Activated B cell treated with CpG ODN at 0.5 μM for 24 hours (primary cell): ENCODE measurements at regions not wholly inside any gene's neighbourhood (a gene's known extent, or its start where the extent isn't known, plus 50 kb on each side); places are given as distances from the start of the nearest gene placed in this dataset.

Experiments
- ATAC-seq: fragments of 200-7000 bp; cut with Tn5 transposase; one replicate; pipeline ENCODE4 v1.10.0; 2021; ENCODE audit warnings: low read depth, mild to moderate bottlenecking, moderate library complexity
- CTCF ChIA-PET: fragments of 350-600 bp; sonication (Branson Sonifier 250); formaldehyde crosslinking; loops from one replicate; lab custom pipeline; 2021; ENCODE audit warnings: antibody characterized with exemption; lab: Charles Lee
- POLR2A ChIA-PET: fragments of 350-600 bp; sonication (Branson Sonifier 250); formaldehyde crosslinking; loops from one replicate; lab custom pipeline; 2021; ENCODE audit warnings: antibody characterized with exemption; lab: Charles Lee
- DNase-seq: peaks from one replicate; pipeline ENCODE4 v3.0.0; 2022
- H3K27ac Mint-ChIP-seq: one replicate; pipeline ENCODE4 v1.8.0; 2020; ENCODE audit warnings: mixed read lengths
- H3K27me3 Mint-ChIP-seq: one replicate; pipeline ENCODE4 v1.8.0; 2021; ENCODE audit warnings: mixed read lengths
- H3K36me3 Mint-ChIP-seq: one replicate; pipeline ENCODE4 v1.8.0; 2021; ENCODE audit warnings: low read depth, mixed read lengths
- H3K4me1 Mint-ChIP-seq: one replicate; pipeline ENCODE4 v1.8.0; 2021; ENCODE audit warnings: mixed read lengths
- H3K4me3 Mint-ChIP-seq: one replicate; pipeline ENCODE4 v1.8.0; 2020; ENCODE audit warnings: mild to moderate bottlenecking, mixed read lengths
- H3K9me3 Mint-ChIP-seq: one replicate; pipeline ENCODE4 v1.8.0; 2020; ENCODE audit warnings: mixed read lengths
- intact Hi-C: fragments of 100-400 bp; cut with micrococcal nuclease; formaldehyde crosslinking; loops from one replicate; pipeline ENCODE4 v1.15.1; 2024
- TF ChIP-seq, protein P1 (sequence below): fragments of 200-600 bp; IDR thresholded peaks from one replicate; pipeline ENCODE4 v1.8.0; 2022; ENCODE audit warnings: antibody characterized with exemption, mild to moderate bottlenecking

DNA sequence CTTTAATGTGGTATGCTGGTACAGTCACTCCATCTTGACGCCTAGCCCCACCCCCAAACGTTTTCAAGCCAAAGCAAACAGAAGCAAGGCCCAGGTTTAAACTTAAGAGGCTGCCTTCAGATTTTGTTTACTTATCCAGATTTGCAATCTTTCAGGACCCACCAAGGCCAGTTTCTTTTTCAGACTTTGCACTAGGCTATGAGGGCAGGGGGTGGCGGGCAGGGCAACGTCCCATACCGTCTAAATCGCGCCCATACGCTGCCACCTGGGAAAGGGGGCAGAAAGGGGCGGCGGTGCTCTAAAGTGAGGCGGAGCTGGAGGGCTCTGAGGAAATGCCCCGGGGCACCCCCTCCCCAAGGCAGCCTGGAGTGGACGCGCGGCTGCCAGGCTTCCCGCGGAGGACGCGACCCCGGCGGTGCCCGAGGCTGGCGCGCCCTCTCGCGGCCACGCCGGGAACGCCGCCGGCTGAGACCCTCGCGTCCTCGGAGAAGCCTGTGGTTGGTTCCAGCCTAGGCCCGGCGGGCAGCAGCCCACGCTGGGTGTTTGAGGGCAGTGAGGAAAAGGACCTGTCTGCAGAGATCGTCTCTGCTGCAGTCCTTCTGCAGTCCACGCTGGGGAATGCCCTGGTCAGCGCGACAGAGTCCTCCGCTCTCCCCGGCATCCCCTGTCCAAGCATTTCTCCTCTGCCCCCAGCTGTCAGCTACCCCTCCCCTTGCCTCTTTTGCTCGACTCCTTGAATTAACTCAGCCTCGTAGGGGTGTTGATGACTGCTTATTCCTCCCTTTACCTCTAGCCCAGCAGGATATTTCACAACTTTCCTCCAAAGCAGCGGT lies 93.7 kb upstream of the PRNP start:
- Mint-ChIP-seq H3K27ac (no peak overlapping the region), H3K4me1 (peaks cover 10% of the 10 kb centered on the region)
- TF ChIP-seq, protein P1, sequence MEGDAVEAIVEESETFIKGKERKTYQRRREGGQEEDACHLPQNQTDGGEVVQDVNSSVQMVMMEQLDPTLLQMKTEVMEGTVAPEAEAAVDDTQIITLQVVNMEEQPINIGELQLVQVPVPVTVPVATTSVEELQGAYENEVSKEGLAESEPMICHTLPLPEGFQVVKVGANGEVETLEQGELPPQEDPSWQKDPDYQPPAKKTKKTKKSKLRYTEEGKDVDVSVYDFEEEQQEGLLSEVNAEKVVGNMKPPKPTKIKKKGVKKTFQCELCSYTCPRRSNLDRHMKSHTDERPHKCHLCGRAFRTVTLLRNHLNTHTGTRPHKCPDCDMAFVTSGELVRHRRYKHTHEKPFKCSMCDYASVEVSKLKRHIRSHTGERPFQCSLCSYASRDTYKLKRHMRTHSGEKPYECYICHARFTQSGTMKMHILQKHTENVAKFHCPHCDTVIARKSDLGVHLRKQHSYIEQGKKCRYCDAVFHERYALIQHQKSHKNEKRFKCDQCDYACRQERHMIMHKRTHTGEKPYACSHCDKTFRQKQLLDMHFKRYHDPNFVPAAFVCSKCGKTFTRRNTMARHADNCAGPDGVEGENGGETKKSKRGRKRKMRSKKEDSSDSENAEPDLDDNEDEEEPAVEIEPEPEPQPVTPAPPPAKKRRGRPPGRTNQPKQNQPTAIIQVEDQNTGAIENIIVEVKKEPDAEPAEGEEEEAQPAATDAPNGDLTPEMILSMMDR: peak; percentile 94

DNA sequence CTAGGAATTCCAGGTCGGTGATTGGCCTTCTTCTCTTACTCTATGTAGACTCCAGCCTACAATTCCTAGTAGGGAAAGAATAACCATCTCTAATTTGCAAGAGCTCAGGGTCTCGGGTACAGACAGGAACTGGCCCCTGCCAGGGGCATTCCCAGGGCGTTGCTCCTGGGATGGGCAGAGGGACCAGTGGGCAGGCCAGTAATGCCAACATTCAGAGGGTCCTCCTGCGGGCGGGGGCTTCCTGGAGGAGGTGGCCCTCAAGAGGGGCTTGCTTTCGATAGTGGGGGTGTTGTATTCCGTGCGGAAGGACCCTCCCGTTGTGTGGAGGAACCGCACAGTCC lies 94.3 kb upstream of the PRNP start:
- Mint-ChIP-seq H3K27ac (no peak overlapping the region), H3K4me3 (peak overlapping the region; percentile 56), H3K27me3 (peaks cover 18% of the 10 kb centered on the region), H3K4me1 (peaks cover 10% of the 10 kb centered on the region), H3K9me3 (no peaks in the 10 kb centered on the region), H3K36me3 (no peaks in the 10 kb centered on the region)
- TF ChIP-seq, protein P1: no peak
- CTCF ChIA-PET: interaction anchor here (1.4 to 2.4 kb wide), 3 partner anchors 10 to 481 kb away, joined by 3 to 7 read pairs (median 4); no protein-coding TSS in a partner anchor
- DNase-seq: no peak
- intact Hi-C loops: loop anchor here (1.0 to 5.0 kb wide), 2 partner anchors 916 to 1030 kb away; no protein-coding TSS in a partner anchor
- POLR2A ChIA-PET: no interaction called here
- ATAC-seq: no peak

More for the DNA sequence above, 93.7 kb upstream of the PRNP start:
- DNase-seq: peak; percentile 67
- Mint-ChIP-seq H3K9me3 (no peaks in the 10 kb centered on the region), H3K27me3 (peaks cover 19% of the 10 kb centered on the region), H3K4me3 (peak overlapping the region; percentile 56), H3K36me3 (no peaks in the 10 kb centered on the region)
- intact Hi-C loops: loop anchor here (1.0 to 5.0 kb wide), 2 partner anchors 916 to 1030 kb away; no protein-coding TSS in a partner anchor
- peak; percentile 80 for ATAC-seq
- CTCF ChIA-PET: interaction anchor here (1.4 to 2.4 kb wide), 2 partner anchors 10 to 16 kb away, joined by 3 to 7 read pairs; no protein-coding TSS in a partner anchor
- POLR2A ChIA-PET: no interaction called here

DNA sequence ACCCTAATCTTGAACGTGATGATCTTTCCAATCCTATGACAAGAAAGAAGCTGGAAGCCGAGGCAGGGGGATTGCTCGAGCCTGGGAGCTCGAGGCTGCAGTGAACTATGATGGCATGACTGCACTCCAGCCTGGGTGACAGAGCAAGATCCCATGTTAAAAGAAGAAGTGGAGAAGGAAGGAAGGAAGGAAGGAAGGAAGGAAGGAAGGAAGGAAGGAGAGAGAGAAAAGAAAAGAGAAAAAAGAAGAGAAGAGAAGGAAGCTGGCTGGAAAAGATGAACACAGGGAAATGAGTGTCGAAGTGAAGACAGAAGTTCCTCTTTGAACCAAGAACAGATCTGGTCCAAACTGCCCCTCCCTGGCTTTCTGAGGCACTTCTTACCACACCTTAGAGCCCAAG lies 100.5 kb upstream of the PRNP start:
- intact Hi-C loops: no loop called here
- ChIA-PET POLR2A (no interaction called here), CTCF (no interaction called here)
- H3K36me3 Mint-ChIP-seq: no peaks in the 10 kb centered on the region
- no peaks in the 10 kb centered on the region for H3K9me3 Mint-ChIP-seq
- TF ChIP-seq, protein P1: no peak
- peaks cover 27% of the 10 kb centered on the region for H3K27me3 Mint-ChIP-seq
- no peak for ATAC-seq
- DNase-seq: no peak
- no peak overlapping the region for H3K4me3 Mint-ChIP-seq
- H3K27ac Mint-ChIP-seq: no peak overlapping the region
- H3K4me1 Mint-ChIP-seq: no peaks in the 10 kb centered on the region

DNA sequence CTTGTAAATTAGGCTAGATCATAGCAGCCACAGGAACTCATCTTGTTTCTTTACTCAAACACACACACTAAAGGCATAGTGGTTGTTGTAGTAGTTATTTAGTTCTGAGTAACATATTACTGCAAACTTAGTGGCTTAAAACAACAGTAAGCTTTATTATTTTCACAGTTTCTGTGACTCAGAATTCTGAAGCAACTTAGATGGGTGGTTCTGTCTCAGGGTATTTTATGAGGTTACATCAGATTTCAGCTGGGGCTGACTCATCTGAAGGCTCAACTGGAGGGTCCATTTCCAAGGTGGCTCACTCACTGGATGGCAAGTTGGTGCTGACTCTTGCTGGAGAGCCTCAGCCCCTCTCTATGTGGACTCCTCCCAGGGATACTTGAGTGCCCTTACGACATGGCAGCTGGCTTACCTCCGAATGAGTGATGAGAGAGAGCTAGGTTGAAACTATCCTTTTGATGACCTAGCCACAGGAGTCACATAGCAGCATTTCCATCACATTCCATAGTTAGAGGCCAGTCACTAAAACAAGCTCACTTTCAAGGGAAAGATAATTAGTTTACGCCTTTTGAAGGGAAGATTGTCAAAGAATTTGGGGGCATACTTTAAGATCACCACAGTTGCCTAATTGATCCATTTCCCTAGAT lies 101.0 kb upstream of the PRNP start:
- DNase-seq: no peak
- ChIA-PET CTCF (no interaction called here), POLR2A (no interaction called here)
- no peaks in the 10 kb centered on the region for H3K36me3 Mint-ChIP-seq
- H3K4me3 Mint-ChIP-seq: no peak overlapping the region
- ATAC-seq: no peak
- peaks cover 27% of the 10 kb centered on the region for H3K27me3 Mint-ChIP-seq
- no peak overlapping the region for H3K27ac Mint-ChIP-seq
- H3K9me3 Mint-ChIP-seq: no peaks in the 10 kb centered on the region
- TF ChIP-seq, protein P1: no peak
- intact Hi-C loops: no loop called here
- H3K4me1 Mint-ChIP-seq: no peaks in the 10 kb centered on the region

DNA sequence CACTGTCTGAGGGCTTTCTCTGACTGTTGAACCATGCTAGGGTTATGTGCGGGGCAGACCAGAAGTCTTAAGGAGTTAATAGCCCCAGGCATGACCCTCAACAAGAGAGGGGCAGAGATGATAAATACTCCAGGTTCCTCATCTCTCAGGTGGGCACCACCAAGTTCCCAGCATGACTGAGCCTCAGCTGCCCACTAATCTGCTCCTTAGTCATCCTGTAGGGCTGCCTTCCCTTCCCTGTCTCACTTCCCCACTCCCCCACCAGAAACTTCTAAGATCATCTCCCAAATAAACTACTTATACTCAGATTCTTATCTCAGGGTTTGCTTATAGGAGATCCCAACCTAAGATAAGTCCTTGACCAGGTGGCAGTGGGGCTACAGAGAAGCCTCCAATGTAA lies 101.7 kb upstream of the PRNP start:
- CTCF ChIA-PET: no interaction called here
- POLR2A ChIA-PET: no interaction called here
- ATAC-seq: no peak
- TF ChIP-seq, protein P1: no peak
- peaks cover 27% of the 10 kb centered on the region for H3K27me3 Mint-ChIP-seq
- intact Hi-C loops: no loop called here
- no peaks in the 10 kb centered on the region for H3K9me3 Mint-ChIP-seq
- H3K4me1 Mint-ChIP-seq: no peaks in the 10 kb centered on the region
- H3K4me3 Mint-ChIP-seq: no peak overlapping the region
- H3K27ac Mint-ChIP-seq: no peak overlapping the region
- DNase-seq: no peak
- no peaks in the 10 kb centered on the region for H3K36me3 Mint-ChIP-seq
